K562 (cell line): ENCODE measurements at regions not wholly inside any gene's neighbourhood (a gene's known extent, or its start where the extent isn't known, plus 50 kb on each side); places are given as distances from the start of the nearest gene placed in this dataset.

Experiments
- FOXJ3 ChIP-seq: sonication (generic); formaldehyde crosslinking; IDR thresholded peaks from 2 replicates; pipeline ENCODE4 v1.4.0; 2020; ENCODE audit warnings: mild to moderate bottlenecking, missing genetic modification reagents
- JUNB ChIP-seq: fragments of 450-650 bp; formaldehyde crosslinking; conservative IDR thresholded peaks from 2 replicates; pipeline ENCODE4 v1.4.0; 2020; ENCODE audit warnings: mild to moderate bottlenecking
- MCM3 ChIP-seq: fragments of 450-650 bp; IDR thresholded peaks from 2 replicates; pipeline ENCODE4 v1.6.1; 2016
- PHTF2 ChIP-seq: fragments of 250-450 bp; sonication (Bioruptor Pico); IDR thresholded peaks from 2 replicates; pipeline ENCODE4 v1.5.0; 2021; ENCODE audit warnings: mild to moderate bottlenecking
- ZNF445 ChIP-seq: fragments of 250-450 bp; sonication (Bioruptor Pico); IDR thresholded peaks from 2 replicates; pipeline ENCODE4 v1.4.0; 2020; ENCODE audit warnings: low read depth, mild to moderate bottlenecking, moderate library complexity
- ZNF699 ChIP-seq: fragments of 250-450 bp; sonication (Bioruptor Pico); IDR thresholded peaks from 2 replicates; pipeline ENCODE4 v1.8.0; 2021; ENCODE audit warnings: mild to moderate bottlenecking, moderate library complexity; ENCODE audit not compliant: insufficient replicate concordance
- TF ChIP-seq, protein P1 (sequence below): fragments of 450-650 bp; formaldehyde crosslinking; IDR thresholded peaks from 2 replicates; pipeline ENCODE4 v1.4.0; 2020; ENCODE audit warnings: mild to moderate bottlenecking, moderate library complexity
- TF ChIP-seq, protein P2 (sequence below), 2 experiments: IDR thresholded peaks in 1 of 2; conservative IDR thresholded peaks in 1 of 2; 2 replicates each; pipeline ENCODE4 v1.6.1; 2016; ENCODE audit warnings: low read depth in 2 of 2, mild to moderate bottlenecking in 1 of 2, missing compliant biosample characterization in 1 of 2, missing genetic modification characterization in 1 of 2, moderate library complexity in 1 of 2

DNA sequence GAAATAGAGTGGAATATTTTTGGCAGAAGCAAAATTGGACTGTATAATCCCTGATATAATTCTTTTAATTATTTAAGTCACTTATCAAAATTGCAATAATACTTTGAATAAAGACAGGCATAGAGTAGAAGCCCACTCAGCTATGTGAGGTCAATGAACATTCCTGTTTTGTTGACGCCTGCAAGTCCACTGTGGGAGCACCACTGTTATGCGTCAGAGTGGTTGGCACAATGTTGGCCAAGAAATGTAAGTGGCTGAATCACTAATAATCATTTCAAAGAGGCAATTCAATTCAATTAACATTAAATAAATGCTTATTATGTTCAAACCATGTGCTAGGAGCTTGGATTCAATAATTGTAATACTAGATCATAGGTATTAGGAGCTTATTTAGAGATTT is 221.0 kb downstream of the SPCS3 start (continued):
- TF ChIP-seq, protein P1, sequence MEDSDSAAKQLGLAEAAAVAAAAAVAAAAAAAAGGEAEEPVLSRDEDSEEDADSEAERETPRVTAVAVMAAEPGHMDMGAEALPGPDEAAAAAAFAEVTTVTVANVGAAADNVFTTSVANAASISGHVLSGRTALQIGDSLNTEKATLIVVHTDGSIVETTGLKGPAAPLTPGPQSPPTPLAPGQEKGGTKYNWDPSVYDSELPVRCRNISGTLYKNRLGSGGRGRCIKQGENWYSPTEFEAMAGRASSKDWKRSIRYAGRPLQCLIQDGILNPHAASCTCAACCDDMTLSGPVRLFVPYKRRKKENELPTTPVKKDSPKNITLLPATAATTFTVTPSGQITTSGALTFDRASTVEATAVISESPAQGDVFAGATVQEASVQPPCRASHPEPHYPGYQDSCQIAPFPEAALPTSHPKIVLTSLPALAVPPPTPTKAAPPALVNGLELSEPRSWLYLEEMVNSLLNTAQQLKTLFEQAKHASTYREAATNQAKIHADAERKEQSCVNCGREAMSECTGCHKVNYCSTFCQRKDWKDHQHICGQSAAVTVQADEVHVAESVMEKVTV (CRISPR knock-in tag), result no peak
- no peak for TF ChIP-seq ZNF445 (CRISPR knock-in tag)
- TF ChIP-seq ZNF699 (CRISPR knock-in tag), result no peak
- TF ChIP-seq, protein P2, sequence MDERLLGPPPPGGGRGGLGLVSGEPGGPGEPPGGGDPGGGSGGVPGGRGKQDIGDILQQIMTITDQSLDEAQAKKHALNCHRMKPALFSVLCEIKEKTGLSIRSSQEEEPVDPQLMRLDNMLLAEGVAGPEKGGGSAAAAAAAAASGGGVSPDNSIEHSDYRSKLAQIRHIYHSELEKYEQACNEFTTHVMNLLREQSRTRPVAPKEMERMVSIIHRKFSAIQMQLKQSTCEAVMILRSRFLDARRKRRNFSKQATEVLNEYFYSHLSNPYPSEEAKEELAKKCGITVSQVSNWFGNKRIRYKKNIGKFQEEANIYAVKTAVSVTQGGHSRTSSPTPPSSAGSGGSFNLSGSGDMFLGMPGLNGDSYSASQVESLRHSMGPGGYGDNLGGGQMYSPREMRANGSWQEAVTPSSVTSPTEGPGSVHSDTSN (CRISPR knock-in tag; IDR thresholded peaks at IDR 0.05; ENCODE audit: low read depth), result no peak
- TF ChIP-seq, protein P2 (tag; conservative IDR thresholded peaks at IDR 0.05; ENCODE audit: low read depth), result no peak
- no peak for TF ChIP-seq MCM3
- TF ChIP-seq JUNB, result no peak
- TF ChIP-seq FOXJ3 (CRISPR knock-in tag), result no peak
- no peak for TF ChIP-seq PHTF2 (CRISPR knock-in tag)
